ENCODE measurements at regions not wholly inside any gene's neighbourhood (a gene's known extent, or its start where the extent isn't known, plus 50 kb on each side); places are given as distances from the start of the nearest gene placed in this dataset.

GRCh38 chr1:98057236-98057910, 136.5 kb upstream of the DPYD start:
- H3K9me3 ChIP-seq (replicated peaks; ENCODE audit: control insufficient read depth, insufficient read depth, low read length): no peaks in the 10 kb centered on the region
- DNase-seq (ENCODE audit: low read depth, low spot score): no peak
- WGBS (ENCODE audit: insufficient coverage, insufficient replicate concordance, low lambda C conversion rate, missing lambda C conversion rate): 0% methylated on average over 2 of the region's 2 CpGs
- H3K27ac ChIP-seq (ENCODE audit: control insufficient read depth, insufficient read depth): no peak overlapping the region
- no peaks in the 10 kb centered on the region for H3K4me1 ChIP-seq (ENCODE audit: control insufficient read depth, insufficient read depth, low read length)
- in situ Hi-C loops (cut with MboI) (loop anchor here (5.0 kb wide), 1 partner anchor 1085 kb away; no protein-coding TSS in a partner anchor), intact Hi-C loops (cut with micrococcal nuclease; ENCODE audit: unreplicated experiment) (loop anchor here (10.0 kb wide), 1 partner anchor 1823 kb away; no protein-coding TSS in a partner anchor)
- H3K79me2 ChIP-seq (ENCODE audit: control insufficient read depth, insufficient read depth, low read length): no peaks in the 10 kb centered on the region
- no peaks in the 10 kb centered on the region for H4K20me1 ChIP-seq (ENCODE audit: control insufficient read depth, insufficient read depth)
- ATAC-seq: no peak
- H3K36me3 ChIP-seq (ENCODE audit: control insufficient read depth in 2 of 2, insufficient read depth in 2 of 2, low read length in 1 of 2): no peaks in the 10 kb centered on the region
- no peak for FAIRE-seq
- ChIA-PET CTCF (interaction anchor here (1.2 to 5.2 kb wide), 2 partner anchors 814 to 816 kb away, joined by 3 to 24 read pairs; no protein-coding TSS in a partner anchor), POLR2A (no interaction called here), SMC1A (ENCODE audit: uncharacterized antibody, unreplicated experiment) (no interaction called here), RAD21 (ENCODE audit: unreplicated experiment) (no interaction called here)
- no peak overlapping the region for H3K9ac ChIP-seq (ENCODE audit: control insufficient read depth, insufficient read depth, low read length)
- H3K4me2 ChIP-seq (ENCODE audit: control insufficient read depth, insufficient read depth): no peak overlapping the region
- no peak overlapping the region for H3K4me3 ChIP-seq
- peaks cover 0 to 5% of the 10 kb centered on the region in 2 experiments; a peak in 2 of 4 replicates for H3K27me3 ChIP-seq (replicated peaks in 1 of 2; ENCODE audit: control insufficient read depth in 2 of 2, insufficient read depth in 2 of 2, low read length in 1 of 2)
- BruUV-seq (replicated peaks): no TSS peak
- no peak overlapping the region for H2AFZ ChIP-seq (ENCODE audit: control insufficient read depth, low read depth, low read length)
- no peak for TF ChIP-seq TCF3 (IDR thresholded peaks at IDR 0.05; ENCODE audit: borderline replicate concordance, insufficient read depth, low read depth, low read length)
- TF ChIP-seq TCF7 (IDR thresholded peaks at IDR 0.05; ENCODE audit: borderline replicate concordance): no peak
- no peak for TF ChIP-seq ZBTB40 (IDR thresholded peaks at IDR 0.05; ENCODE audit: borderline replicate concordance)
- no peak for TF ChIP-seq ELK1 (IDR thresholded peaks at IDR 0.05; ENCODE audit: low read depth, low read length)
- TF ChIP-seq ZSCAN29 (IDR thresholded peaks at IDR 0.05): no peak
- no peak for TF ChIP-seq BCL11A (IDR thresholded peaks at IDR 0.05; ENCODE audit: low read depth, low read length)
- TF ChIP-seq YY1 (IDR thresholded peaks at IDR 0.05; ENCODE audit: low read depth, low read length): no peak
- no peak for TF ChIP-seq CUX1 (IDR thresholded peaks at IDR 0.05; ENCODE audit: insufficient replicate concordance, low read depth, low read length)
- TF ChIP-seq FOS (IDR thresholded peaks at IDR 0.05; ENCODE audit: borderline replicate concordance, extremely low read depth, insufficient read length): no peak
- no peak for TF ChIP-seq JUNB (IDR thresholded peaks at IDR 0.05)
- no peak for TF ChIP-seq PAX8 (IDR thresholded peaks at IDR 0.05)
- no peak for TF ChIP-seq NR2F1 (conservative IDR thresholded peaks at IDR 0.05)
- no peak for TF ChIP-seq YBX1 (IDR thresholded peaks at IDR 0.05)
- no peak for TF ChIP-seq GABPA (IDR thresholded peaks at IDR 0.05; ENCODE audit: low read depth)
- no peak for TF ChIP-seq JUND (IDR thresholded peaks at IDR 0.05; ENCODE audit: low read depth, low read length)

Data from GM12878 (cell line).